Stimulated activated CD4-positive, alpha-beta T cell treated with anti-CD3 and anti-CD28 coated beads, Interleukin-2, amount 100 ng/mL, for 24 hours (primary cell): ENCODE measurements at regions not wholly inside any gene's neighbourhood (a gene's known extent, or its start where the extent isn't known, plus 50 kb on each side); places are given as distances from the start of the nearest gene placed in this dataset.

Experiments used
- DNase-seq, 2 donors: peaks; one replicate each; pipeline ENCODE4 v3.0.0-alpha.2; 2020

DNA sequence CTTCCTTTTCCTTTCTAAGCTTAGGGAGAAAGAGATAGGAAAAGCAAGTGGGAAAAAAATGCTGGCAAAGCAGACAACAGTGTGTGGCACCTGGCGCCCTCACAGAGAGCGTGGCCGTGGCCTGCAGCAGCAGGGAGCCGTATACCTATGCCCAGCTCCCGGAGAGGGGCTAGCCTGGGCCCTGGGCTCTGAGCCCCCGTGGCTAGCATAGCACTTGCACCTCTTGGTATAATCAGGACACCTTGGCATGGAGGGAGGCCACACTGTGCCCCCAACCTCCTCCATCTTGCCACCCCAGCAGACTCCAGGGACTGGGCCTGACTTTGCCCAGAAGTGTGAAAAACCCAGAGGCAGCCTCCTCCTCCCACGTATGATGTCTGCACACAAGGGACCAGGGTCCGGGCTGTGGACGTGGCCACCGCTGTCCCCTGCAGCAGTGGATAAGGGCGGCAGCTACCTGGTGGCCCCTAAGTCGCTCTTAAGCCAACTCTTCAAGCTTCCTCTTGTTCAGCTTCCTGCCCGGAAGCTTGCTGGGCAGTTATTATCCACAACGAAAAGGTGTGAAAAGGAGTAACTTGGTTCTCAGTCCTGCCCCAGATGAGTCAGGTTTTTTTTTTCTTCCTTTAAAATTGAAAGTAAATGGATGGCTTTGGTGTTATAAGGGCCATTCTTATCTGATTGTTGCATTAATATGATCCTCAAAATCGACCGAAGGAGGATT is 249.1 kb upstream of the PITRM1 start:
- no peak for DNase-seq

DNA sequence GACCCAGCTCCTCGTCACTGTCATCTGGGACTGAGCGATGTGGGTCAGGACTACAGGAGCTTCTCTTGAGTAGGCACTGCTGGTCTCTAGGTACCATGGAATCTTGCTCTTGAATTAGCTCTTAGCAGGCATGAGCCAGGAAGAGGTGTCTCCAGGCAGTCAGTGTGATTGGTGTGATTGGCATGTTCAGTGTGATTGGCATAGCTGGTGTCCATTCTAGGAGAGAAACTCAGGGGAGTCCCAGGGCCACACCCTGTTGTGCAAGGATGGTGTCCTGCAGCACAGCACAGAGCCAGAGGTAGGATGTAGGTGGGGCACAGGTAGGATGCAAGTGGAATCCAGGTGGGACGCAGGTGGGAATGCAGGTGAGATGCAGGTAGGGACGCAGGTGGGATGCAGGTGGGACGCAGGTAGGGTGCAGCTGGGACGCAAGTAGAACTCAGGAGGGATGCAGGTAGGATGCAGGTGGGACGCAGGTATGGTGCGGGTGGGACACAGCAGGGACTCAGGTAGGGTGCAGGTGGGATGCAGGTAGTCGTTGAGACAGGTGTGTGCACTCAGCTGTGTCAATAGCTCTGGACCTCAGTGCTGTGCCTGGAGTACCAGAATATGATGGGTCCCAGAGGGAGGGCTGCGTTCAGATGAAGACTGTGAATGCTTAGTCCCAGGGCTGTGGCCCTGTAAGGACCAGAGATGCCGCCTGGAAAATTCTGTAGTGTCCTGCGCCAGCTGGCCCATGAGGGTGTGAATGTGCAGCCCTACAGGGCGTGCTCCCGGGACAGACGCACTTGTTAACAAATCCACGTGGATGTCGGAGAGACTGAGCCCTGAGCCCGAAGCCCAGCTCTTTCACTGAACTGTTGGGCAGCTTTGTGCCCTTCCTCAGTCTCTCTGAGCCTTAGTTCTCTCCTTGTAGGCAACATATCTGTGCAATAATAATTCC is 248.2 kb upstream of the PITRM1 start:
- no peak for DNase-seq

DNA sequence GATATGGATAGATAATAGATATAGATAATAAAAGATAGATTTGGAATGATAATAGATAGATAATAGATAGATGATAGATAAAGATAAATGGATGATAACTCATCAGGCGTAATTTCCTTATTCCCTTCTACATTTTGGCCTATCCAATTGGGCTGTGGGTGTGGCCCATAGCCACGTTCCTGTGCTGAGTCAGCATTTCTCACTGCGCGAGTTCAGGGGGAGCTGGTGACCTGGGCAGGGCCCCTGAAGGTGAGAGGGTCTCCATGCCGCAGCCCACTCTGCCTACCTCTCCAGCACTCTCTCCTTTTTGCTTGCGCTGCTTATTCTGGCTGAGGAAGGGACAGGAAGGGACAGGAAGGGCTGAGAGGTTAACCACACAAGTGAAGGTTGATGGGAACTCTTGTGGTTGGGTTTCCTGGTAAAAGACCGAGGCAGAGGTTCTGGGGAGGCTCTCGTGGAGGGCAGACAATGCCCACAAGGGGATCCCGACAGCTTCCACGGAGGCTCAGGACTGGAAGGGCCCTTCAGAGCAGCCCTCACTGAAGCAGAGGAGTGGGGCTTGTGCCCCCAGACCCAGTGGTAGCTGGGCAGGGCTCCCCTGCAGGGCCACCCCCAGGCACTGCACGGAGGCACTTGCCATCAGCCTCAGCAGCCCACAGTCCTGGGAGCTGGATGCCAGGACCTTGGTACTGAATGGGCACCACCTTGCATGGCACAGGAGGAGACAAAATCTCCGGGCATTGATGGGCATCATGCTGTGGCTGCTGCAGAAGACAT is 247.3 kb upstream of the PITRM1 start:
- DNase-seq, result no peak

DNA sequence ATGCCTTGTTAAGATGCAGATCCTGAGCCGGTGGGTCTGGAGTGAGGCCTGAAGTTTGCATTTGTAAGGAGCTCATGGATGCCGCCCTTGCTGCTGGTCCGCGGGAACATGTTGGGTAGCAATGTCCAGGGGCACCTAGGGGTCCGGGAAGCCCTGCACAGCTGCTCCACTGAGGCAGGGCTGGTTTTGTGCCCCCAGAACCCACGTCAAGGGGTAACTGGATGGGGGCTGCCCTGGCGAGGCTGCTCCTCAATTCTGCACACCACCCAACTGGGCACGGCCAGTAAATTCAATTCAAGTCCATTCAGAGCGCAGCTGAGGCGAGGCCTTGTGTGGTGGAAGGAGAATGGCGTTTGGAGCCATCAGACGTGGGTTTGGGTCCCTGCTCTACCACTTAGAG is 246.3 kb upstream of the PITRM1 start:
- DNase-seq, result no peak

DNA sequence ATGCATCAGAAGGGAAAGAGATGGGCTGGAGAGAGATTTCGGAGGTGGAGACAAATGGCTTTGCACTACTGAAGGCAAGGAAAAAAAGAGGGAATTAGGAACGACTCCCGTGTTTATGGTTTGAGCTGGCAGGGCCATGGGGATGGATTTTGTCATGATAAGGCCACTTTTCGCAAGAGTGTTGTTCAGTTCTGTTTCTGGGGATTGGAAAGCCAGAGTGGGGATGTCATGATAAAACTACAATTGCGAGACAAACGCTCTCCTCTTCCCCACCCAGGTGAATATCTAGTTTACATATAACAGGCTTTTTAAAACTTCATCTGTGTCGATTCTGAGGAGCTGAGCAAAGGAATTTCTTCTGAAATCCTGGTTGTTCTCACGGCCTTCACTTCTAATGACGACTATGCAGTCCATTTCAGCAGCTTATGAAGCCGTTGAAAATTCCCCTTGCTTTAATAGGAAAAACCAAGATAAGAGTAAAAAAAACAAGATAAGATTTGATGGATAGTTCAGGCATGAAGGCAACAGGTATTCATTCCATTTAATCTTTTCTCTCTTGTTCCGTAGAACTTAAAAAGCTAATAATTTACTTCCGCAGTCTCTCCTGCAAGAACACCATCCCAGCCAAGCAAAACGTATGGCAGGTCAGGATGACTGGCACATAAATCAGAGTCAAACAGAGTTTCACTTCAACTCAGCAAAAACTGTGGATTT is 245.6 kb upstream of the PITRM1 start:
- no peak for DNase-seq

DNA sequence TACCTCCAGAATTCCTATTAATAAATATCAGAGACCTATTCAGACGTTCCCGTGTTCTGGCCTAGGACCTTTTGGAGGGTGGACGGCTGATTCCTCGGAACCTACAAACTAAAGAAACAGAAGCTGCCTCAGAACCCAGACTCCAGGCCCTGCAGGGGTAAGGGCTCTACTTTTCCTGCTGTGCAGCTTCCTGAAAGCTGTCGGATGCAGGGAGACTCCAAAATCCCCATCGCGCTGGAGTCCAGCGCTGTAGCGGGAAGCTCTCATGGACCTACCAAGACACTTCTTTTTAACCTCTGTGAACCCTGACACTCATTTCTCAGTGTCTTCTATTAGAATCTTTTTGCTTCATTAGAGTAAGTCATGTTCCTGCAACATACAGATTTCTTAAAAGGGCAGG is 244.5 kb upstream of the PITRM1 start:
- peak in 1 of 2 donors; percentile 13 for DNase-seq

DNA sequence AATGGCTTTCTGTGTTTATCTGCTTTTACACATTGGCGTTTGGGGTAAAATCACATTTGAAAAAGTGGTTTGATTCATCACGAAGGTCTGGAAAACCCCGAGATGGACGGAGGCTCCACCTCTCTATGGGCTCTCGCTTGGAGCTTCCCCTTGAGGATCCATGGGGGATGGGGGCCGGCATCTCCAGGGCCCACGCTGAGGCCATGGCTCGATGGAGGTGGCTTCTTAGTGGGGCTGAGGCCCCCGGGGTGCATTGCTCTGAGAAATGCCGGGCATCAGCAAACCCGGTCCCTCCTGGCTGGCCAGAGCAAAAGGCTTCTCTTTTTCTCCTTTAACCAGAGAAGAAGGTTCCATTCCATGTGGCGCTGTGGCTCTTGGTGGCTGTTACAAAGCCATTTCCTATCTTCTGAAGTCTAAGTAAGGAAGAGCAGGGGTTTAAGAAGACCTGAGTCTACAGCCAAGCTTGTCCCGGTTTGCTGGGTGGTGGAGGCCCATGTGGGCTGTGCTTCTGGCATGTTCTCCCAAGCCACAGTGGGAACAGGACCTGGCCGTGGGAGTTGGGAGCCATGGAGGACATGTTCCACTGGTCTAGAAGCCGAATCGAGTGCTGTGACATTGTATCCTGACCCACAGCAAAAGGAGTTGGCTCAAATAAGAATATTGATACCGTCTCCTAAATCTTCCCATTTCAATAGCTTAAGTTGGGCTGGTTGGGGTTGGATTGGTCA is 243.5 kb upstream of the PITRM1 start:
- DNase-seq, result no peak

DNA sequence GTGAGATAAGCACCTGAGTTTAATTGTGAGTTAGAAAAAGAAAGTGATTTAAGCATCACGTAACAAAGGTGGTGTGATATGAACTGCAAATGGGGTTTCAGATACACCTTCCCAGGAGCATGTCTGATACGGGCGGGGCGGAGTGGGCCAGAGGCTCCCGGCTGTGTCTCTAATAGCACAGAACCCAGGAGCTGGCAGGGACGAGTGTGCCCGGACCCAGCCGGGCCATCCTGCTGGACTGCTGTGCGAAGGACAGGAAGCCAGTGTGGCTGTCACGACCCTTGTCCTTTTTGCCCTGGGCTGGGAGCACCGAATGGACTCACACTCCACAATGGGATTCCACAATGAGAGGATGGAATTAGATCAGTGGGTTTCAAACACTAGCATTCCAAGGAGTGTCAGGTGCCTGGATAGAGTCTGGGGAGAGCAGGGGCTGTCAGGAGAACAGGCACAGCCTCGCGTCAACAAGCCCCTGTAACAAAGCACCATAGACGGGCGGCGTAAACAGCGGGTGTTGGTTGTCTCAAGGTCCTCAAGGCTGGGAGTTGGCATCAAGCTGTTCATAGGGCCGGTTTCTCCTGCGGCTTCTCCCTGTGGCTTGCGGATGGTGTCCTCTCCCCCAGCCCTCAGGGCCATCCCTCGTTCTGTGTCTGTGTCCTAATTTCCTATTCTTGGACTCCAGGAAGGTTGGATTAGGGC is 242.6 kb upstream of the PITRM1 start:
- no peak for DNase-seq

DNA sequence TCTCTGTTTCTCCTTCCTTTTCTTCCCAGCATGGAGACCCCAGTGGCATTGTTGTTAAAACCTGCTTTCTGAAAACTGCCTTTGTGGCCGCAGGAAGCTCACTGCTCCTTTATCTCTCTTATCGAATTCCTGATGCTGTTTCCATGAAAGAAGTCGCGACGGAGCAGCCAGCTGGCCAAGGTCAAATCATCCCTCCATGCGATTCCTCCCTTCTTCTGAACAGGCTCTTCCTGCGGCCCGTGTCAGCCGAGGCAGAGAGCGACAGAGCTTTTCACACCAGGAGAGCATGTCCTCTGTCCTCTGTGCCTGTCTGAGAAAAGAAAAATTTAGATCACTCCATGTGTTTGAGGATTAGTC is 242.1 kb upstream of the PITRM1 start:
- DNase-seq, result no peak

DNA sequence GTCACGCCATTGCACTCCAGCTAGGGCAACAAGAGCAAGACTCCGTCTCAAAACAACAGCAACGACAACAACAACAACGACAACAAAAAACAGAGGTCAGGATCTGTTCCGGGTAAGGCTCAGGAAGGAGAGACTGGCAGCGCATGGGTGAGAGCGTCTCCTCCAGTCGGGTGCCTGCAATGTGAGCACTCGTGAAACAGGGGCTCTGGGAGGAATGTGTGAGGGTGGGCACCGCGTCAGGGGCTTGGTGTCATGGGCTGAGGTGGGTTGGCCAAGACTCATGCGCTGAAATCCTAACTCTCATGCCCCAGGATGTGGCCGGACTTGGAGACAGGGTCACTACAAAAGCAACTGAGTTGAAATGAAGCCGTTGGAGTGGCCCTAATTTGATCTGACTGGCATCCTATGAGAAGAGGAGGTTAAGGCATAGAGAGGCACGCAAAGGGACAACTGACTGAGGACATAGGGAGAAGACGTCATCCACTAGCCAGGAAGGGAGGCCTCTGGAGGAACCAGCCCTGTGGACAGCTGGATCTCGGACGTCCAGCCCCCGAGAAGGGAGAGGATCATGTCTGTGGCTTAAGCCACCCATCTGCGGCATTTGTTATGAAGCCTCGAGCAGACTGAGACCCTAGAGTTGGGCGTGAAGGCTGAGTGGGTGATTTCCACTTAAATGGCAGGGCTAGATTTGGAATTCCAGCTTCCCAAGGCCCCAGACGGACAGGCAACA is 241.5 kb upstream of the PITRM1 start:
- no peak for DNase-seq

DNA sequence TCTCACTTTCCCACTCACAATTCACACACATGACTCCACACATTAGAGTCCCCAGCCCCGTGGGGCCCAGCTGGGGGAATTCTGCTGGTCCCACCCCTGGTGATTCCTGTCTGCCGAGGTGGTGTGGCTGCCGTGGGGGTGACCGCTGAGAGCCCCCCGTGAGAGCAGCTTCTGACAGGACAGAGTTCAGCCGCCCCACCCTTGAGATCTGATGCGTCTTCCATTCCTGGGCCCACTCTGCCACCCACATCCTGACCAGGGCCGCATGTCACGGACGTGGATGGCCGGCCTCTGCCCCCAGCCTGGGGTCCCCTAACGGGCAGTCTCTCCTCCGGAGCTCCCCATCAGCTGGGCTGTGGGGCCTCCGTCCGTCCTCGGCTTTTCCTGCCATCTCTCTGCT is 240.1 kb upstream of the PITRM1 start:
- no peak for DNase-seq

DNA sequence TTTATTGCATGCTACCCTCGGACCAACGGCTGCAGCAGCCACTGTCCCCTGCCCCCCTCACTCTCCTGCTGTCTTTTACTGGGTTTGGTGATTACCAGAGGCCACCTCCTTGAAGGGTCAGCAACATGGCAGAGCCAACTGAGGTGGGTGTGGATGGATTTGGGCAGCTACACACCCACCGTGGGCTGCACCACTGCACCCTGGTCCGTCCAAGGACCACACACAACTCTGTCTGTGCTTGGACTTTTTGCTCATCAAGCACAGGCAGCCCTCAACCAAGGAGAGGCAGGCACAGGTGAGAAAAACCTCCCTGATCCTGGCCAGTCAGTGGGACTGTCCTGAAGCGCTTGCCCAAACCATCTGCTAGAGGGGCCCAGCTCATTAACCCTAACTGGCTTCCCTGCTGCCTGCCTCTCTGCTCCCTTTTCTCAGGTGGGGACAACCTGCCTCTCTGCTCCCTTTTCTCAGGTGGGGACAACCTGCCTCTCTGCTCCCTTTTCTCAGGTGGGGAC is 239.5 kb upstream of the PITRM1 start:
- DNase-seq, result no peak

DNA sequence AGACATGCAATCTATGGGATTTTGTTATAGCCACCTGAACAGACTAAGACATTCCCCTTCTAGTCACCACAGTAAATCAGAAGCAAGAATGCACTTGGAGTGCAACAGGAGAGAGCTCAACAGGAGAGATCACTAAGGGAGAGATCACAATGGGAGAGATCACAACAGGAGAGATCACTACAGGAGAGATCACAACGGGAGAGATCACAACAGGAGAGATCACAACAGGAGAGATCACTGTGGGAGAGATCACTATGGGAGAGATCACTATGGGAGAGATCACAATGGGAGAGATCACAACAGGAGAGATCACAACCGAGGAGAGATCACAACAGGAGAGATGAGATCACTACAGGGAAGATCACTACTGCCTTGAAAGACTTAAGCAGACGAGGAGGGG is 238.5 kb upstream of the PITRM1 start:
- no peak for DNase-seq

DNA sequence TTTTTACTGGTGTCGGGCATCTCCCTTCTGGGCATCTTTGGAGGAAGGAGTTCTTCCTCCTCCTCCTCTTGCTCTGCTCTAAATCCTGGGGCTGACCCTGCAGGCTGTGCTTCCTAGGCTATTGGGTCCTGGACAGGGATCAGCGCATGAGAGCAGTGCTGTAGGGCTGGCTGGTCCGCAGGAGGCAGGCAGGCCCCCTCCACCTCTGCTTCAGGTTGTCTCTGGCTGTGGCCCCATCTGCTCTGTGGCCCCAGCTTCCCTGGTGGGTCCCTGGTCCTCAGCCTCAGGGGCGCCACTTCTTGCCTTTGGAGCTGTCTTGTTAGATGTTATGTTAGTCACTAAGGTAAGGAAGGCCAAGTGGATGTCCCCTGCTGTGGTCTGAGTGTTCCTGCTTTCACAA is 237.3 kb upstream of the PITRM1 start:
- no peak for DNase-seq

DNA sequence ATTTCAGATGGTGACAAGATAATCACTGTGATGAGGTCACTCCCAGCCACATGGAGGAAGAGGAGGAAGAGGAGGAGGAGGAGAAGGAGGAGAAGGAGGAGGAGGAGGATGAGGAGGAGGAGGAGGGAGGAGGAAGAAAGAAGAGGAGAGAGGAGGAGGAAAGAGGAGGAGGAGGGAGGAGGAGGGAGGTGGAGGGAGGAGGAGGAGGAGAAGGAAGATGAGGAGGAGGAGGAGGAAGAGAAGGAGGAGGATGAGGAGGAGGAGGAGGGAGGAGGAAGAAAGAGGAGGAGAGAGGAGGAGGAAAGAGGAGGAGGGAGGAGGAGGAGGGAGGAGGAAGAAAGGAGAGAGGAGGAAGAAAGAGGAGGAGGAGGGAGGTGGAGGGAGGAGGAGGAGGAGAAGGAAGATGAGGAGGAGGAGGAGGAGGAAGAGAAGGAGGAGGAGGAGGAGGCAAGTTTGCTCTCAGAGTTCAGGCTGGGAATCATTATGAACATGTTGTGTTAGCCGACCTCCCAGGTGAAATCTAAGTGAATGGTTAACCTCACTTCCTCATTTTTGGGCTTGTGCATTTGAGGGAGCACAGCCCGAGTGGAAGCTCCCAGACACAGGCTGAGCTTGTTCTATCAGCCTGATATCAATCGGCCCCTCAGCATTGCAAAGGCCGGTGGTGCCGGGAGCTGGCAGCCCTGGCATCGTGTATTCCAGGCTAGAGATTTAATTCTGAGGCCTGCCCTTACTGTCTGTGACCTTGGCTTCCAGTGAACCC is 236.2 kb upstream of the PITRM1 start:
- DNase-seq, result no peak

DNA sequence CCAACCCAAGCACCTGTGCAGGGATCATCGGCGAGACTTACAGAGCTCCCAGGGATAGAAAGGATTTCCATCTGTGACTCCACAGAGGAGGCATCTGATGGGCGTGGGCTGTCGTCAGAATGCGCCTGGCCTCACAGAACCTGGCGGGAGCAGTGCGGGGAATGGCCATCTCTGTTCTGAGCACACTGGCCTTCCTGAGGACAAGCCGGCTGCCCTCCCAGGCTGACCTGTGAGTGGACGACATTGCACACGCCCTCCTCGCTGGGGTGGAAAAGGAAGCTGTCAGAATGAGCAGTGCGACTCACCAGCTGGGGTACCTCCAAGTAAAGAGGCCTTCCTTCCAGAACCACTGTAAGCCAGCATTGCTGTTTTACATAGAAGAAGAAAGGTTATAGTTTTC is 234.6 kb upstream of the PITRM1 start:
- DNase-seq, result no peak

DNA sequence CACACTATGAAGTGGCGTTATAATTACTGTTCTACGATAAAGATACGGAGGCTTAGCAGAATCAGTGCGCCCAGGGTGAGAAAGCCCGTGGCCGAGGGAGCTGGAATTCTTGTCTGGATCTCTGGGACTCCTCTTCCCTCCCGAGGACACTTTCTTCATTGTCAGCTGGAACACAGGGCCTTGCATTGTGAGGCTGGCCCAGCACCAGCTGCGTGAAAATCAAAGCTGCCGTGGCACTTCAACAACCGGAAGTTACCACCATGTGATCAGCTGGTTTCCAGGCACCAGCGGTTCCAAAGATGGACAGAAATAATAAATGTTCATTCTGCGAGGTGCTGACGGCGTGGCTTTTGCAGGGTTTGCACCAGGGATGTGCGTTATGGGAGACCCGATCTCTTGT is 234.0 kb upstream of the PITRM1 start:
- DNase-seq, result no peak

DNA sequence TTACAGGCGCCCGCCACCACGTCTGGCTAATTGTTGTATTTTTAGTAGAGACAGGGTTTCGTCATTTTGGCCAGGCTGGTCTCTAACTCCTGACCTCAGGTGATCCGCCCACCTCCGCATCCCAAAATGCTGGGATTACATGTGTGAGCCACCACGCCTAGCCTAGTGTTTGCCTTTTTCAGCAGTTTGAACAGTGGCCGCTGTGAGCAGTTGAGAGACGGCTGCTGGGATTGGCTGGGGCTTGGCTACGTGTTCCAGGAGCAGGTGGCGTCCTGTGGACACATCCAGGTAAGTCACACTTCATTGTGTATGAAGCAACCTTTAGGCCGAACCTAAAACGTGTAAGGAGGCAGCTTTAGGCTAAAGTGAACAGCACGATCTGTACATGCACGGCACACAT is 231.8 kb upstream of the PITRM1 start:
- DNase-seq, result no peak

DNA sequence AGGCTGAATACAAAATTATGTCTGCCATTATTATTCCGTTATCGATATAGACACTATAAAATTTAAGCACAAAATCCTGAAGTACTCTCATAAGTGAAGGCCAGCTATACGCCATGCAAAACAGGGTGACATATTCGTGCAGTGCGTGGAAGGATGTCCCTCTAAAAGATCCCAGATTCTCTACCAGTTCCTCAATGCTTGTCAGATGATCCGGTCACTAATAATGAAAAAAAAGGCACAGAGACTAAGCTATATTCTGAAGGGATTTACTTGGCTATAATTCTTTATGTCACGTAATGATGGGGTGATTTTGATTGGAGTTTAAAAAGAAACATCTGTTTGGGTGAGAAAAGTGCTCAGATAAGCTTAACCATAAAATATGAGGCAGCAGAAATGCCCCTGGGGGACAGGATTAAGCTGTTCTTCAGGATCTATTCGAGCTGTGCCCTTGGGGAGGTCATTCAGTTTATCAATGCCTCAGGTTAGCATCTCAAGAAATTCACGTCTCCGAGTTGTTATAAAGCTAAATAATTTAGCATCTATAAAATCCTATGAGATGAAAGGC is 229.7 kb upstream of the PITRM1 start:
- no peak for DNase-seq
